AG08395 (cell line): ENCODE measurements at regions not wholly inside any gene's neighbourhood (a gene's known extent, or its start where the extent isn't known, plus 50 kb on each side); places are given as distances from the start of the nearest gene placed in this dataset.

ENCODE experiments used
- DNase-seq: peaks from one replicate; pipeline ENCODE4 v3.0.0; 2012; ENCODE audit warnings: mixed read lengths, low spot score

DNA sequence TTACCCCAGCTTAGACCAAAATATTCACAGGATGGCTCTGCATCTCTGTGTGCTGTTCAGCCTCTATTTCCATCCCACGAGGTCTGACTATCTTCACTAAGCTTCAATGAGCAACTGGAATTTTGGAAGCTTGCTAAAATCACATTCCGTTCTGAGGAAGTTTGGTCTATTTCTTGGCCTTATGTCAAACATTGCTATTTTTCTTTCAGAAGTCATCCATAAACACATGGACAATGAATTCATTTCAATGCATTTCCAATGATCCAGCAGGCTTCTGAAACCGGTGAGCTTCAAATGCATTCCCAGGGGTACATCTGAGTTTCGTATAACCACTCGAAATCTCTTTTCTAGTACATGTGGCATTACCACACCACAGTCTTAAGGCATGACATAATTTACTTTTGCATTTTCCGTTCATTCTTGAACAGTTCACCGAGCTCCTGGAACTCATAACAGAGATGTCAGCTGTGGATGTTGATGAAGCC, 294.1 kb upstream of the KAZN start:
- peak; percentile 71 for DNase-seq

DNA sequence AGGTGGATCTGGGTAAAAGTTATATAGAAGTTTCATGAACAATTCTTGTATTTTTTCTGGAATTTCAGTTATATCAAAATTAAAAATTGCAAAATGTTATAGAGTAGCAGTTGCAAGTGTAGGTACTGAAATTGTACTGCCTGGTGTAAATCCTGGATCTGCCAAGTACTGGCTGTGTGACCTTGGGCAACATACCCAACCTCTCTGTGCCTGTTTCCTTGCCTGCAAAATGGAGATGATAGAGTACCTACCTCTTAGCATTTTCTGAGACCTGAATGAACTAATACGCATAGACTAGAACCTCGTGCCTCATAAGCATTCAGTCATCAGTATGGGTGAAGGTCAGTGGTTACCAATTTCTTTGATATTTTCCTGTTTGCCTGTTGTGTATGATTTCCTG, 290.0 kb upstream of the KAZN start:
- DNase-seq = no peak

DNA sequence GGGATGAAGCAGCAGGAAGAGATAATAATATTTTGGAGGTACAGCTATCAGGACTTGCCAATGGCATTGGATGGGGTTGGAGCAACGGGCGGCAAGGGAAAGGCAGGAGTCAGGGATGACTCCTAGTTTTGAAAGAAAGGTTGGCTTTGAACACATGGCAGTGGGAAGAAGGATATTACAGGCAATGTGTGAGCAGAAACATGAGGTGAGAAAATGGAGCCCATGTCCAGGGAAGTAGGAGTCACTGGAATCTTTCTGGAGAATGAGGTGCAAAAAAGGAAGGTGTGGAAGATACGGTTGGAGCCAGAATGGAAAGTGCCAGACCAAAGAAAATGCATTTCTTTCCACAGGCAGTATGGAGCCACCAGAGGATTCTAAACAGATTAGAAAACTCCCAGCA, 288.5 kb upstream of the KAZN start:
- no peak for DNase-seq

DNA sequence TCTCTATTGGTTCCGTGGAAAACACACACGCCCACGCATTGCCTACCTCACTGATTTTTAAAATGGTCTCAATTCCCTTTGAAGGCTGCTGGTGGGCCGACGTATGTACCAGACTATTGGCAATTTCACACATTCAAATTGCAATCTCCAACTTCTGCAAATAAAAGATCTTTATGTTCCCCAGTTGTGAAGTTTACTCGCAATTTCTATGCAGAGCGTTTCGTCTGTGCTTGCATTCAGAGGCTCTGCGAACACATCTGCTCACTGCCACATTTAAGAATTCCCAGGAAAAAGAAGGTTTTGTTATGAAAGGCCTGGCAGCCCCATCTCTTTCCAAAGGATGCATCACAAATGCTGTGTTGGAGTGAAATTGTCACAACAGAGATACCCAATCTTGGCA, 288.0 kb upstream of the KAZN start:
- DNase-seq = no peak

DNA sequence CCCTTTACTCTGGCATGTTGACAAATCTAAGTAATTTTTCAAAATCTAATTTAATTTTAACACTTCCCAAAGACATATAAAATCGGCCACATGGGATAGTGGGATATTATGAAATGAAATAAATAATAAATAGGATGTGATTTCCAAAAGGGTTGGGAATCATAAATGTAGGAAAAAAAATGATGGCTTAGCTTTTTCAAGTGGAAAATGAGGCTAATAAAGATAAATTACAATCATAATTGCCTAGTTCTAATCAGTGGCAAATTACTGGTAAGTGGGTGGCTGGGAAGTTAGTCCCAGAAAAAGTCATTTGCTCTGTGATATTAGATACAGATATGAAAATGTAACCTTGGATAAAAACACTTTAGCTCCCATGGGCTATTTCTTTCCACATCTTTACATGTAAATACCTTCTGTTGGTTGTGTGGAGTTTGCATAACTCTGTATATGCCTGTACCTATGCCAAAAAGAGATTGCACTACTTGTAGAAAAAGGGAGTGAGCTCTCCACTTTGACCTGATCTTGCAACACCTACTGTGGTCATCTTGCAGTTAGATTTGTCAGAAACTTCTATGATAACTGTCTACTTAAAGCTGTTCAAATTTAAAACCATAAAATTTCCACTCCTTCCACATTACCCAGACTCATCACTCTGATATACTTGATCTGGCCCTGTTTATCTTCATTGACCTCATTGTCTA, 284.6 kb upstream of the KAZN start:
- no peak for DNase-seq

DNA sequence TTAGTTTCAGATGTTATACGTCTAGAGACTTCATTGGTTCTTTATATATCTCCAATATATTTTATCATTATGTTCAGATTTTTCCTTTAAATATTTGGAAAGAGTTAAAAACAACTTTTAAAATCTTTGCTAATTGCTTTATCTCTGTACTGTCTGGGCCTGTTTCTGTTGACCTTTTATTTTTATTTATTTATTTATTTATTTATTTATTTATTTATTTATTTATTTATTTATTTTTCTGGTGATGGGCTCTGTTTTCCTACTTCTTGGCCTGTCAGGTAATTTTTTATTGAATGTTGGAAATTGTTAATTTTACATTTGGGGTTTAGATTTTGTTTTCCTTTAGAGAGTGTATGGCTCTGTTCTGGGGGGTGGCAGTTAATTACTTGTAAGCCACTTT, 279.7 kb upstream of the KAZN start:
- no peak for DNase-seq

DNA sequence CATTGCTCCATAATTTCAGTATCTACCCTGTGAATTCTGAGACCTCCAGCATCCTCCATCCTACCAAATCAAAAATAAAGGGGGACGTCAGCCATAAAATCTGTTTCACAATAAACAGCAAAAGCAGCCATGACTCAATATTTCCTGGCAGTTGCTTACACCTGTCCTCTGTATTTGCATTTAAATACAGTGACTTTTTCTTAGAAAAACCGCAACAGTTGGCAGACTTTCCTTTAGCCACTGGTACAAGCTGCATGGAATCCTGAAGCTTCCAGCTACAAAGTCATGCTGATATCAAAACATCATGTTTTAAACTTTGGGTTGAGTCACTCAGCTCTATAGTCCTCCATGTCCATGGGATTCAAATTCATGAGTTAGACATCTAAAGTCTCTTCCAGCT, 278.0 kb upstream of the KAZN start:
- peak; percentile 57 for DNase-seq

DNA sequence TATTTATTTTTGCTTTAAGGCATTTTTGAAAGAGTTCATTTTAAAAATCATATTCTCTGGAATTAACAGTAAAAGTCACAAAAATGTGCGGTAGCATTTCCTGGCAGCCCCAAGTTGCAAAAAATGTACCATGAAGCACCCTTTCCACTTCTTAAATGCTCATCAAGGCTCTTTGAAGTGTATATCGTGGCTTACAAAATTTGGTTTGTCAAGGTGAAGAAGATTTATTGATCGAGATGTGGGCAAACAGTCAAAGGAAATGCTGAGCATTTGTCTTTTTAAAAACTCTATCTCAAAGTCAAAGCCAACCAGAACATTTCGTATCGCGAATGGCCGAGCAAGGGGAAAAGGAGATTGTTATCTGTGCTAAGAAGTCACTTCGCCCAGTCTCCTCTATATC, 277.5 kb upstream of the KAZN start:
- no peak for DNase-seq

DNA sequence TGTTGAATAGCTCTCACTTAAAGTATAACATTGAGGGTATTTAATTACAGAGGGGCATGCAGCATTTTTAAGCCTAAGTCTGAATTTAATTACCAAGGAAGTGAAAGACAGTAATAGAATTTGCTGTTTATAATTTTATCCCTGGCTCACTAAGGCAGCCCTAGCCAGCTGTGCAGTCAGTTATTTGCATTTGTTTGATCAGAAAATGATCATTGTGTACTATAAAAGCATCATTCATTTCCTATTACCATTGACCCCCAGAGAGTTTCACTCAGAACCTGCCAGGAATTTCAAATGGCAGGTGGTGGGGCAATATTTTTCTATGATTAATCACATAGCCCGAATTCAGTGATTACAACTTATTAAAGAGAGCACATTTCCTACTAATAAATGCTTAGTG, 277.1 kb upstream of the KAZN start:
- no peak for DNase-seq

DNA sequence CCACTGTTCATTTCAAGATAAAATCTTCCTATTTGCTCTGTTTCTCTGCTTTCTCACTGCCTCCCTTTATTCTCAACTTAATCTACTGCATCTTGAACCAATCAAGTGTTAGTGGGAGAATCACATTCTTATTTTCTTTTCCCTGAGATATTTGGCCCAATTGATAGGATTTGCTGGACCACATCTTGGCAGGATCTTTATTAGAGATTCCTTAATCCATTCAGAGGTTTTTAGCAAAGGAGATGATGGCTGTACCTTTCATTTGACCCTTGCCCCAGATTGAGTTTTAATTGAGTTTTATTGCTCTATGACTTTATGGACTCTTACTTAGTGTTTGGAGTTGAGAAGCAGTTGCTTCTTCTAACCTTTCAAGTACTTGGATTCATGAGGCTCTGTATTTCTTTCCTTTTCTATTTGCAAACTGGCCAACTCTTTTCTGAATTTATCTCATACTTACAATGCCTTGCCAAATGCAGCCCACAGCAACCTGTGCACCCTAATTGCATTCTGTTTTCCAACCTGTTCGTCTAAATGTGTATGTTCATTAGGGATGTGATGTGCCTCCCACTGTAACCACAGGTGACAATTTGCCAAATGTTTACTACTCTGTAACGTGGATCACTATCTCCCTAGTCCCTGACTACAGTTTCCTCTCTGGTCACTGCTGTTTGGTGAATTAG, 274.8 kb upstream of the KAZN start:
- DNase-seq = no peak

DNA sequence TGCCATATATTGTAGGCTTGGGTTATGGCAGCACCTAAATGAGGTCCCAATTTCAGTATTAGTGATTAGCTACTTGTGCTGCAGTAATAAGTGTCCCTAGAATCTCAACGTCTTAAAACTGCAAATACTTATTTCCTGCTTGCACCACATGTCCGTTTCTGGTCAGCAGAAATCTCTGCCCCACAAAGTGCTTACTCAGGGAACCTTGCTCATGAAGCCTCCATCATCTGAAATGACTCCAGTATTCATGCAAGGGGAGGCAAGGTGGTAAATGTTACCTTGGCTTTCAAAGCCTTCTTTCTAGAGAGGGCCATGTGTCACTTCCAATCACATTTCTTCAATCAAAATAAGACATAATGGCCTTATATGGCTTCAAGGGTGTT, 274.2 kb upstream of the KAZN start:
- no peak for DNase-seq

DNA sequence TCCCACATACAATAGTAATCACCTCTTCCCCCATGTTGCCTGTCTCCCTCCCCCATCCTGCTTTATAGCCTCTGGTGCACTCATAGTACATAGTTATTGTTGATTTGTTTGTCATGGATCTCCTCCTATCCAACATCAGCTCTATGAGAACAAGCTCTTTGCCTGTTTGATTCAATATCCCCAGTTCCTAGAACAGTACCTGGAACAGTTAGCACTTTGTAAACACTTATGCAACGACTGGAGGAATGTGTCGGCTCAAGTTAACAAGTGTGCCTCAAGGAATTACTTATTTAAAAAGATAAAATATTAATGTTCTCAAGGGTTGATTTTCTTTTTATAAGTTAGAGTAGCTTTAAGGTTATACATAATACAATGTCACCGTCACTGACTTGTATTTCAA, 271.6 kb upstream of the KAZN start:
- no peak for DNase-seq

DNA sequence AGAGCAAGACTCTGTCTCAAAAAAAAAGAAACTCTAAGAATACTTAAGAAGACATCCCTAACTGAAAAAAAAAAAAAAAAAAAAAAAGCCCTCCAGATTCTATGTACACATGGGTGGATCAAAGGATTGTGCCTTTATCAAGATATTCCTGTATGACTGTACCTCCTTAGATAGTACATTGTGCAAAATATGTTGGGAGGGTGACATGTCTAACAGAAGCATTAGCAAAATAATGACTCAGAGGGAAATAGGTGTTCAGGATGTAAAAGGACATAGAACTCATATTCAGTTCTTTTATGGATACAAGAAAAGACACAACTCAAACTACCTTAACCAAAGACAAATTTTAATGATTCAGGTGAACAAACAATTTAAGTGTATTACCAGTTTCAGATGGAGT, 269.8 kb upstream of the KAZN start:
- no peak for DNase-seq

DNA sequence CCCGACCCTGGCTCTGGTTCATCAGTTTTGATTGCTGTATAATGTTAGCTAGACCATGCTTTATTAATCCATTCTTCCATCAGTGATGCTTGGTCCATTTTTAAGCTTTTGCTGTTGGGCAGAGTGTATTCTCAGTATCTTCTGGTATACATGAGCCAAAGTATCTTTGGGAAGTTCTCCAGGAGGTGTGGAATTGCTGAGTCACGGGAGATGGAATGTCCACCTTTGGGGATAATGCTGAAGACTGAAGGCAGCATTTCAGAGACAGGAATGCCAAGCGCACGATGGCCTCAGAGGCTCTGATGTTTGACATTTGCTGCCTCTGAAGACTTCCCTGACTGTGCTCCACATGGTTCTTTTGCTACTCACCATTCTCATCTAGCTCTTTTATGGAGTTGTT, 266.3 kb upstream of the KAZN start:
- peak; percentile 10 for DNase-seq

DNA sequence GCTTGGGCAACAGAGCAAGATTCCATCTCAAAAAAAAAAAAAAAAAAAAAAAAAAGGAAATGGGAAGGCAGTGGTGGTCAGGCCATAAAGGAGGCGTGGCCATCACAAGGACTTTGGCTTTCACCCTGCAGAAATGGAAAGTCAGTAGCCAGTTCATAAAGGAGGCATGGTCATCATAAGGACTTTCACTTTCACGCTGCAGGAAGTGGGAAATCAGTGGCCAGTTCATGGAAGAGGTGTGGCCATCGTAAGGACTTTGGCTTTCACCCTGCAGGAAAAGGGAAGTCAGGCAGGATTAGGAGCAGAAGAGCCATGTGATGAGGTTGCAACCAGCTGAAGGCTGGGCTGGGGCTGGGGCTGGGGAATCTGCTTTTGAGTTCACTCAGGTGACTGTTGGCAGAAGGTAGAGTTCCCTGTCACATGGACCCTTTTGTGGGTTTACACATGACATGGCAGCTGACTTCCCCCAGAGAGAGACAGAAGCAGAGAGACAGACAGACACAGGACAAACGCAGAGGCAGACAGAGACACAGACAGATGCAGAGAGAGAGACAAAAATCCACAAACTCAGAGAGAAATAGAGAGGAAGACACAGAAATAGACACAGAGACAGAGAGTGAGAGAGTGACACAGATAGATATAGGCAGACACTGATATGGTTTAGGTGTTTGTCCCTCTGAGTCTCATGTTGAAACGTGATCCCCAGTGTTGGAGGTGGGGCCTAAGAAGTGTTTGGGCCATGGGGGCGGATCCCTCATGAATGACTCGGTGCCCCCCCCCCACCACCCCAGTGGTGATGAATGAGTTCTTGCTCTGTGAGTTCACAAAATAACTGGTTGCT, 263.9 kb upstream of the KAZN start:
- no peak for DNase-seq

DNA sequence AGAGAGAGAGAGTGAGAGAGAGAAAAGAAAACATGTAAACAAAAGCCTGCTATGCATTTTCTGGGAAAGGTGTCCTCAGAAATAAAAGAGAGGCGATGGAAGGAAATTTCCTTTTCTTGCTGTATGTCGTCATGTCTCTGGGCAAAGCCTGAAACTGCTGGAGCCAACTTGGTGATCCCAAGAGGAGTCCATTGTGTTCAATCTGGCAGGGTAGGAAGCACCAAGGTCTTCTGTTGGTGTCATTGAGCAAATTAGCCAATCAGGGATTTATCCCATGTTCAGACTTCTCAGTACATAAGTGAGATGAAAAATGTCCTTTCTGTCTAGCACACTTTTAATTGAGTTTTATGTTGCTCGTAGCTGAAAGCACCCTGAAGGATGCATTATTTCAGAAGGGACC, 260.0 kb upstream of the KAZN start:
- no peak for DNase-seq

DNA sequence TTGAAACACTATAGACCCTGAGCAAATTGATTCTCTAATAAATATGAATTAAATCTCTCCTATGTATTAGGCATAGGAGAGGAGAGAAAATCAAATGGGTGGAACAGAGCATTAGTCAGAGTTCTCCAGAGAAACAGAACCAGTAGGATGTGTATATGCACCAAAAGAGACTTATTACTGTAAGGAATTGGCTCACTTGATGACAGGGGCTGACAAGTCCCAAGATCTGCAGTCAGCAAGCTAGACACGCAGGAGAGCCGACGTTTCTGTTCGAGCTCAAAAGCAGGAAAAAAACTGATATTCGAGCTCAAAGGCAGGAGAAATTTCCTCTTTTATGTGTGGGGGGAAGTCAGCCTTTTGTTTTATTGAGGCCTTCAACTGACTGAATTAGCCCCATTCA, 259.2 kb upstream of the KAZN start:
- no peak for DNase-seq

DNA sequence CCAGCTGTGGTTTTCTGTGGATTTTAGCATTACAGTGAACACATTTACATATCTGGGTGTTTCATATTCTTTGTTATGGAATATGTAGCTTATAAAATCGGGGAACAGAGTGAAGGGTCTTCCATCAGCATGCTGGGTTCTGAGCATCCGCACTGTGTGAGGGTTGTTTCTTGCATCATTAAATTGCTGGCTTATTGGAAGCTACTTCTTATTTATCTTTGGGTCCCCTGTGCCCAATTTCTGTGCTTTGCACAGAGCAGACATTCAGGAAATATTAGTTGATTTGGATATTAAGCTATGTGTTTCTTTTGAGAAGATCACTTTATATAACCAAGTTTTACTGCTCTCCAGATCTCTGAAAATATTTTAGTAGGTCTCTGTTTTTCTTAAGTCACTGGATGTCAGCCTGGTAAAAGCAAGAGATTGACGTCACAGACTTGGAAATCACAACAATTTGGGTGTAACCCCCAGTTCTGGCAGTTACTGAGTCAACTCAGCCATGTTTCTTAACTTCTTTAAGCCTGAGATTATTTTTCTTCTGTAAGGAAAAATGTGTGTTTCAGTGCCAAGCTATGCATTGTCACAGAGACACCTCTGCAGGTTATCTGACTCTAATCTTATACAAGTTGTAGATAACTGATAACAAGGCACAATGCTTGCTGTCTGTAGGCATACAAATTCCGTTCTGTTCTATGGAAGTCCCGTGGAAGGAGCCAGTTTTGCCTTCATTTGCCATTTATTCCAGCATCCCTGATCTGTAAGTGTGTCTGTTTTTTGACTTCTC, 258.3 kb upstream of the KAZN start:
- DNase-seq = peak; percentile 16

DNA sequence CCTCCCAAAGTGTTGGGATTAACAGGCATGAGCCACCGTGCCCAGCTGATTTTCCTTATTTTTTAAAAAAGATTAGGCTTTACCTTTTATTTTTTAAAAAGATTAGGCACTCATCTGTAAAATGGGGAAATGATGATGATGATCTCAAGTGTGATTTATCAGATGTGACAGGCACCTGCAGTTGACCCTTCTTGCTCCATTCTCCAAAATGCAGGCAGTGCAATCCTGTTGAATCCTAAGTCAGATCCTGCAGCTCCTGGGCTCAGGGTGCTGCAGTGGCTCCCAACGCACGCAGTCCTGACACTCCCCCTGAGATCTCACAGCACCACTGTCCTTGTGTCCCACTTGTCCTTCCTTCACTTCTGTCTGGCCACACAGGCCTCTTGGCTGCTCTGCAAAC, 257.3 kb upstream of the KAZN start:
- DNase-seq = no peak

DNA sequence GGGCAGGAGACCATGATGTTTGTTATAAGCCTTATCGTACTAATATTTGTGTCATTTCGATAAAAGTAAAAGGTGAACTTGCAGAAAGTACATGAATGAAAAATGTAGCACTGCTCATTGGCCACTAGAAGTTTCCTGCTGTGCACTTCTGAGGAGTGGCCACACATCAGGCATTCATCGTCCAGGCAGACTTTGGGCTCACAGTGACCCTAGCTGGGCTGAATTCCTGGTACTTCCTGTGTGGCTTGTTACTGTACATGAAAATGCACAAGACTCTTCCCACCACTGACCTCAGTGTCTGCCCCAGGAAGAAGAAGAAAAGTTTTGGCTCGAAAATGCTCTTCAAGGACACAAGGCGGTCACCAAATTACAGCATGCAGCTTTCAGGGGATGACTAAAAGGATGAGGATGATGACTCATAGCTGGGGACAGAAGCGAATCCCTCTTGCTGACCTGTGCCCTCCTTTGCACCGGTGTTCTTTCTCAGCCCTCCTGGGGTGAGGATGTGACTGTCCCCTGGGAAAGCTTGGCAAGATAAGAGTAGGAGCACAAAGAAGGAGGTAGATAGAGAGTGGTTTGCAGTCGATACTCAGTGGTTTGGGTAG, 252.4 kb upstream of the KAZN start:
- peak; percentile 30 for DNase-seq

DNA sequence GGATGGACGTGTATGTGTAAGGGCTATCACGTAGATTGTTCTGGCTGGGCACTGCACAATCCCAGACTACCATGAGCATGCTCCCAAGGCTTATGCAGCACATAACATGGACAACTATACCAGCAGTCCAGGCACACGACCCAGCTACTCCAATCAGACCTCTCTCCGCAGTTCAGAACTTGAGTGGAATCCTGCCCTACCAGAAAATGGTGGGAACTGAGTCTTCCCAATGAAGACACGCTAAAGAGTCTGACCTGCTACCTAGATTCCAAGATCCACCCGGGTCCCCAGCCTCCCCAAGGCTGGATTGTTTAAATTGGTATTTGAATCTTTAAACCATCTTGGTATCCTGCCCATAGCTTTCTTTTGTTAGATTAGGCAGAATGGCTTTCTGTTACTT, 251.3 kb upstream of the KAZN start:
- no peak for DNase-seq

DNA sequence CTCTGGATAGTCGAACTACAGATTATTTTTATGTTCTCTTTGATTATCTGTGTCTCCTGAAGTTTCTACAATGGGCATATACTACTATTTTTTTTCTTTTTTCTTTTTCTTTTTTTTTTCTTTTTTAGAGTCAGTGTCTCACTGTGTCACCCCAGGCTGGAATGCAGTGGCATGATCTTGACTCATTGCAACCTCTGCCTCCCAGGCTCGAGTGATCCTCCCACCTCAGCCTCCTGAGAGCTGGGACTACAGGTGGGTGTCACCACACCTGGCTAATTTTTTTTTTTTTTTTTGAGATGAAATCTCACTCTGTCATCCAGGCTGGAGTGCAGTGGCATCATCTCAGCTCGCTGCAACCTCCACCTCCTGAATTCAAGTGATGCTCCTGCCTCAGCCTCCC, 250.7 kb upstream of the KAZN start:
- no peak for DNase-seq
